Mucosa of descending colon (tissue), 3 donors: ENCODE measurements at regions not wholly inside any gene's neighbourhood (a gene's known extent, or its start where the extent isn't known, plus 50 kb on each side); places are given as distances from the start of the nearest gene placed in this dataset.
A peak's percentile ranks its signal among the peaks of the same experiment; 100 is the strongest.

ENCODE experiments used
- ATAC-seq: fragments of 200-7000 bp; cut with Tn5 transposase; one replicate; pipeline ENCODE4 v1.9.1; 2020; ENCODE audit warnings: mild to moderate bottlenecking, moderate library complexity
- DNase-seq, 3 donors: peaks; one replicate each; pipeline ENCODE4 v3.0.0-alpha.2; 2020
- H3K36me3 ChIP-seq: fragments of 200-600 bp; one replicate; pipeline ENCODE4 v1.8.0; 2021; ENCODE audit warnings: low read depth, mild to moderate bottlenecking
- H3K4me1 ChIP-seq: fragments of 200-600 bp; one replicate; pipeline ENCODE4 v1.8.0; 2021; ENCODE audit warnings: low read depth, mild to moderate bottlenecking
- H3K4me3 ChIP-seq: fragments of 200-600 bp; one replicate; pipeline ENCODE4 v1.8.0; 2021; ENCODE audit warnings: mild to moderate bottlenecking
- H3K9me3 ChIP-seq: fragments of 200-600 bp; one replicate; pipeline ENCODE4 v1.8.0; 2021; ENCODE audit warnings: mild to moderate bottlenecking
- CTCF ChIP-seq: fragments of 200-600 bp; IDR thresholded peaks from one replicate; pipeline ENCODE4 v1.8.0; 2022; ENCODE audit warnings: antibody characterized with exemption, mild to moderate bottlenecking
- intact Hi-C, 2 donors: fragments of 100-400 bp; cut with DNase I in 1 of 2; cut with micrococcal nuclease in 1 of 2; formaldehyde crosslinking; loops; one replicate each; pipeline versions ENCODE4 v1.11.0 to v1.11.1; 2022; cut with DNase I, micrococcal nuclease
- donor health status: DM: no; HTN: no; CAD: no; lungs with moderate emphysema.
- donor health status: DM: no; HTN: no; CAD: no.
- donor health status: DM: no; HTN: yes; CAD: no.

GRCh38 chr6:113488812-113489685 is 368.1 kb upstream of the MARCKS start:
- Histone ChIP-seq H3K4me1 (no peaks in the 10 kb centered on the region), H3K36me3 (no peaks in the 10 kb centered on the region), H3K4me3 (no peak overlapping the region), H3K9me3 (no peaks in the 10 kb centered on the region)
- no peak for TF ChIP-seq CTCF
- intact Hi-C loops, result no loop called here
- DNase-seq (peak in 1 of 3 donors; percentile 5), ATAC-seq (peak; percentile 86)

- ATAC-seq, result no peak
- no peaks in the 10 kb centered on the region for H3K9me3 ChIP-seq
- intact Hi-C loops, result no loop called here
- H3K4me3 ChIP-seq, result no peak overlapping the region
- no peaks in the 10 kb centered on the region for H3K36me3 ChIP-seq
- no peak for TF ChIP-seq CTCF
- no peaks in the 10 kb centered on the region for H3K4me1 ChIP-seq
- no peak for DNase-seq
These were observed 367.0 kb upstream of the MARCKS start for GRCh38 chr6:113489952-113490746.

DNA sequence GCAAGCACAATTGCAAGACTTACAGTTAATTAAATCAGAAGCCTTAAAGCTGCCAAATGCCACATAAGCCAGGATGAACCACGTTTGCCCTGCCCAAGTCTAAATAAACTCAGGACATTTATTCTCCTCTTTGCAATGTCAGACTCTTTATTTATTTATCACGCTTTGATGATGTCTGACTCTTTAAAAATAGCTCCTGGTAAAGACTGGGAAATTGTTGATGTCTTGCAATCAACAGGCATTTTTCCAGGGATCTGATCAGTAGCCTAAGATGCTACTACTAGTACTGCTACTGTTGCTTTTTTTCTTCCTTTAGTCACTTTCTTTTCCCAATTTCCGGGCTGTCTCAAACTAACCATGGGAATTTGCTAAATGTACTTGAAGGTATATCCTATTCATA is 365.8 kb upstream of the MARCKS start:
- Histone ChIP-seq H3K4me3 (no peak overlapping the region), H3K9me3 (no peaks in the 10 kb centered on the region), H3K4me1 (no peaks in the 10 kb centered on the region), H3K36me3 (no peaks in the 10 kb centered on the region)
- TF ChIP-seq CTCF, result no peak
- DNase-seq, result no peak
- ATAC-seq, result no peak
- intact Hi-C loops, result no loop called here

DNA sequence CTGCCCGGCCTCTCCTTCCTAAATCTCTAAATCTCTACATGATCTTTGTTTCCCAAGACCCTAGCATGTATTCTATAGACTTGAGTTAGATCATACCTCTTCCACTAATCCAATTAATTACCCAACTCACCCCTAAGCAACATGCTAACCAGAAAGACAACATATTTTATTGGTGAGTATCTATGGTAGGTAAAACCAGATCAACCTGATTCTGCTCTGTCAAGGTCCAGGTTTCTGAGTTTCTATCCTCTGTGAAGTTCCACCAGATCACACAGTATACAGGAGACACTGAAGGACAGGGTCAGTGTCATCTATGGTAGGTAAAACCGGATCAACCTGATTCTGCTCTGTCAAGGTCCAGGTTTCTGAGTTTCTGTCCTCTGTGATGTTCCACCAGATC is 363.2 kb upstream of the MARCKS start:
- DNase-seq (no peak), ATAC-seq (no peak)
- H3K4me3 ChIP-seq, result no peak overlapping the region
- no peaks in the 10 kb centered on the region for H3K9me3 ChIP-seq
- no peaks in the 10 kb centered on the region for H3K36me3 ChIP-seq
- TF ChIP-seq CTCF, result no peak
- H3K4me1 ChIP-seq, result no peaks in the 10 kb centered on the region
- intact Hi-C loops, result no loop called here

DNA sequence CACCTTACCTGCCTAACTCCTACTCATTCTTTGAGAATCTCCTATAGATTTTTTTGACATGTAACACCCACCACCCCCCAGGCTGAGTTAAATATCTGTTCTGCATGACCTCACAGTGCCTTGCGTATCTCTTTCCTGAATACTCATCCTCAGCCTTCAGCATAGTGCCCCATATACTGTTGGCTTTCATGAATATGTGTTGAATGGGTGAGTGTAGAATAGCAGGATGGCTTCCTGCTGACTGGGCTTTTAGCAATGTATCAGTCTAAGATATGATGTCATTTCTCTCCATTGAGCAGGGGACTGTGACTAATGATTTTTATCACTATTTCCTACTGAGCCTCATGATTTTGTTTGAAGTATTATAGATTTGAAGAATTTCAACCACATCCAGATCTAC is 361.6 kb upstream of the MARCKS start:
- no peak for DNase-seq
- no peak overlapping the region for H3K4me3 ChIP-seq
- TF ChIP-seq CTCF, result no peak
- H3K4me1 ChIP-seq, result no peaks in the 10 kb centered on the region
- ATAC-seq, result no peak
- intact Hi-C loops, result no loop called here
- no peaks in the 10 kb centered on the region for H3K9me3 ChIP-seq
- H3K36me3 ChIP-seq, result no peaks in the 10 kb centered on the region
